SK-N-SH (cell line): ENCODE measurements at regions not wholly inside any gene's neighbourhood (a gene's known extent, or its start where the extent isn't known, plus 50 kb on each side); places are given as distances from the start of the nearest gene placed in this dataset.

Source experiments
- CHD2 ChIP-seq: fragments of 150-350 bp; IDR thresholded peaks from 2 replicates; pipeline ENCODE4 v1.6.1; 2018; ENCODE audit warnings: low read length; ENCODE audit not compliant: partially characterized antibody
- CTCF ChIP-seq: fragments of 200-600 bp; sonication (generic); IDR thresholded peaks from 2 replicates; pipeline ENCODE4 v1.6.1; 2017; ENCODE audit warnings: antibody characterized with exemption, mild to moderate bottlenecking, moderate library complexity
- EP300 ChIP-seq, 2 experiments: IDR thresholded peaks; 2 replicates each; pipeline versions ENCODE4 v1.4.0 to v1.6.1; 2012; ENCODE audit warnings: borderline replicate concordance in 1 of 2, low read depth in 1 of 2, low read length in 1 of 2
- RXRA ChIP-seq: IDR thresholded peaks from 2 replicates; pipeline ENCODE4 v1.4.0; 2012; ENCODE audit warnings: low read depth, mild to moderate bottlenecking, borderline replicate concordance

- TF ChIP-seq CHD2 (no peak), EP300 (IDR thresholded peaks at IDR 0.05; ENCODE audit: borderline replicate concordance in 1 of 2, low read depth in 1 of 2, low read length in 1 of 2) (no peak), CTCF (no peak), RXRA (no peak)
Measured at GRCh38 chr1:244114892-244115291, 63.8 kb downstream of the ZBTB18 start.
